GM12873 (cell line): ENCODE measurements at regions not wholly inside any gene's neighbourhood (a gene's known extent, or its start where the extent isn't known, plus 50 kb on each side); places are given as distances from the start of the nearest gene placed in this dataset.

Experiments
- TF ChIP-seq, protein P1 (sequence below): IDR thresholded peaks from 2 replicates; pipeline ENCODE4 v1.5.1; 2012; ENCODE audit warnings: low read depth, mild to moderate bottlenecking, moderate library complexity, low read length, control low read depth; ENCODE audit not compliant: insufficient read depth; ENCODE audit errors: missing control alignments

DNA sequence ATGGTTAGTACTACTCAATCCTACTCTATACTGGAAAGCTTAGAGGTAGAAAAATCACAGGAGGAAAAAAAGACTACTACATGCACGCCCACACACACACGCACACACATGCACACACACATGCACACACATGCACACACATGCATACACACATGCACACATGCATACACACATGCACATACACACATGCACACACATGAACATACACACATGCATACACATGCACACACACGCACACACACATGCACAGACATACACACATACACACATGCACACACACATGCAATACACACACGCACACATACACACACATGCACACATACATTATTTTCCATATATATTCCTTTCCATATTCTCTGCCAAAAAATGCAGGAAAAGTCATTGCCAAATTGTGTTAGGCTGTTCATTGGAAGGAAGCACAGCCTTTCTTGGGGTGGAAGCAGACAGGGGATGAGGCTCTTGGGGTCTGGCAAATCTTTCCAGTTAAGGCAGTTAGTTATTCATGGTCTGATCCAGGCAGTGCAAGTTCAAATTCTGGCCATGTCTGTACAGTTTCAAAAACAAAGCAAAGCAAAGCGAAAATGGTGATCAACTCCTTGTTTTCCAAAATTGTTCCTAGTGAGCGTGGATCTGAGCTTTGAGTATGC lies 187.9 kb upstream of the EGFLAM start:
- TF ChIP-seq, protein P1, sequence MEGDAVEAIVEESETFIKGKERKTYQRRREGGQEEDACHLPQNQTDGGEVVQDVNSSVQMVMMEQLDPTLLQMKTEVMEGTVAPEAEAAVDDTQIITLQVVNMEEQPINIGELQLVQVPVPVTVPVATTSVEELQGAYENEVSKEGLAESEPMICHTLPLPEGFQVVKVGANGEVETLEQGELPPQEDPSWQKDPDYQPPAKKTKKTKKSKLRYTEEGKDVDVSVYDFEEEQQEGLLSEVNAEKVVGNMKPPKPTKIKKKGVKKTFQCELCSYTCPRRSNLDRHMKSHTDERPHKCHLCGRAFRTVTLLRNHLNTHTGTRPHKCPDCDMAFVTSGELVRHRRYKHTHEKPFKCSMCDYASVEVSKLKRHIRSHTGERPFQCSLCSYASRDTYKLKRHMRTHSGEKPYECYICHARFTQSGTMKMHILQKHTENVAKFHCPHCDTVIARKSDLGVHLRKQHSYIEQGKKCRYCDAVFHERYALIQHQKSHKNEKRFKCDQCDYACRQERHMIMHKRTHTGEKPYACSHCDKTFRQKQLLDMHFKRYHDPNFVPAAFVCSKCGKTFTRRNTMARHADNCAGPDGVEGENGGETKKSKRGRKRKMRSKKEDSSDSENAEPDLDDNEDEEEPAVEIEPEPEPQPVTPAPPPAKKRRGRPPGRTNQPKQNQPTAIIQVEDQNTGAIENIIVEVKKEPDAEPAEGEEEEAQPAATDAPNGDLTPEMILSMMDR: no peak

DNA sequence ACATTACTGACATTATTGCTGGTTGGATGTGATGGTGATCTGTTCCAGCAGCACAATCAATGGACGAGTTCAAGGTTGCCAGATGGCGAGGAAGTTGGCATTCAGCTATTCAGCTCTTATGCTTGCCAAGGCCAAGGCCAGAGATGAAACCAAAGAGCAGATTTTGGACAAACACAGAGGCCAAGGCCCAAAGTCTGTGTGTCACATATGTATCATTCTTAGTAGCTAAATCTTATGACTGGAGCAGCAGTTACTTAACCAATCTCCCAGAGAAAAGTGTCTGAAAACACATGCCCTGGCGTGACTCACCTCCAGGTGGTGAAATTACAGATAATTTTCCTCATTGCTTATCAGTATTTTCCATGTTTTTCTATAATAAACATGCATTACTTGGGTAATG lies 189.0 kb upstream of the EGFLAM start:
- TF ChIP-seq, protein P1: no peak

DNA sequence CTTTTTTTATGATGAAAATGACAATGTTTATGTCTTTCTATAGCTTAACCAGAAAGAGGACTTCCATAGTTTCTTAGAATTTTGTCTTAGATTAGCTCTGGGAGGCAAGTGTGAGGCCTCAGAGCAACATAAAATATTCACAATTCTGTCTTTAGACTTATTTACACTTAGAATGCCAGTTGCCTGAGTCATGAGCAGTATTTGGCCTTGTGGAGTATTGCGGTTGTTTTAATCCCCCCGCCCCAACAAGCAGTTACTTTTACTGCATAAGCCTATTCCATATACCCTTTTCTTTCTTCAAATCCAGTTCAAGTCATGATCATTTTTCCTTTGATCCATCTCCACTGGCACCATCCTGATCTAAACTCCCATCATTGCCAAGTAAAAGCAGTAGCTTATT lies 198.0 kb upstream of the EGFLAM start:
- TF ChIP-seq, protein P1: no peak

DNA sequence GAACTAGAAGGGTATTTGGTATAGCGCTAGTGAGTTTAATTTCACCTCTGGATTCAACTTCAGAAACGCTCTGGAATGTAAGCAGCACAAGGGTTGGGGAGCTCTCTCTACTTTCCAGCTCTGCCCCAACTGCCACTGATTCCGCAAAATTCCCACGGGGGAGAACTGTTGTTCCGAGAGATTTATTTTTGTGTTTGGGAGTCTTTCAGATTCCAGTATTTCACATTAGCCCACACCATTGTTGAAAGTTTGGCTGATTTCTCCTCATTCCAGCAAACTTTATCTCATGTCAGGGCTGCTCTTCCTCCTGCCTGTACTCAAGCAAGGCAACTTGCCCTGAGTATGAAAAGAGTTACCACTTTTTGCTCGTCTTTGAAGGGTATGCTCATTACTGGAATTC lies 198.5 kb upstream of the EGFLAM start:
- TF ChIP-seq, protein P1: no peak

DNA sequence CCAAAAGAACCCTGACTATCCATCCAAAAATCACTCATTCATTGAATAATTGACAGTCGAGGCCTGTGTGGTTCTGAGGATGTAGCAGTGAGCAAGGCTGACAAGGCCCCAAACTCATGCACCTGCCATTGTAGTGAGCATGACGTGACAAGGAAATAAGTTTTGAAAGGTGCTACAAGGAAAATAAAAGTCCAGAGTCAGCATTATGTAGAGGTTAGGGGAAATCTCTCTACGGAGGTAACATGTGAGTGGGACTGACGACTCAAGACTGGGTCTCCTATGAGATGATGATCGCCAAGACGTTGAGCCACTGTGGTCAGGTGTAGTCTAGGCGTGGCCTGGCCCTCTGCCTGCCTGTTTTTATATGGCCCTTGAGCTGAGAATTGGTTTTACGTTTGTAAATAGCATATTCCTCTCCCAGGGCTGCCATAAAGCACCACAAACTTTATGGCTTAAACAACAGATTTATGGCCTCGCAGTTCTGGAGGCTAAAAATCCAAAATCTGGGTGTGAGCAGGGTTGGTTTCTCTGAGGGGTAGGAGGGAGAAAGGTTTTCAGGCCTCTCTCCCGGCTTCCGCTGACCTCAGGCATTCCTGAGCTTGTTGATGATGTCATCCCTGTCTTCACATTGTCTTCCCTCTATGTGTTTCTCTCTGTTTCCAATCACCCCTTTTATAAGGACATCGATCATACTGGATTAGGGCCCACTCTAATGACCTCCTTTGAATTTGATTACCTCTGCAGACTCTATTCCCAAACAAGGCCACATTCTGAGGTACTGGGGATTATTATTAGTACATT lies 206.4 kb upstream of the EGFLAM start:
- TF ChIP-seq, protein P1: no peak

DNA sequence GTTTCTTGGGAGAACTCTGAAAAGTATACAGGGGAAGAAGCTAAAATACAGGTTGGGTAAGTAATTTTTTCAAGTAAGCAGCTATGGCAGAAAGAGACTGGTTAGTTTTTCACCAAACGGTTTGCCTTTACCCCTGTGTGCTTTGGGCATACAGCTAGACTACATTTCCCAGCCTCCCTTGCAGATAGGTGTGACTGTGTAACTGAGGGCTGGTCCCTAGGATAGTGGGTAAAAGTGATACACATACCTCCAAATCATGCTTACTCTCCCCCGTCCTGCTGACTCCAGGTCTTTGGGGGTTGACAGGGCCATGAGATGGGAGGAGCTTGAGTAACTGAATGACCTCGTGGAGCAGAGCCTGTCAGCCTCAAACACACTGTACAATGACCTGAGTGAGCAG lies 208.6 kb upstream of the GDNF start:
- TF ChIP-seq, protein P1: no peak

DNA sequence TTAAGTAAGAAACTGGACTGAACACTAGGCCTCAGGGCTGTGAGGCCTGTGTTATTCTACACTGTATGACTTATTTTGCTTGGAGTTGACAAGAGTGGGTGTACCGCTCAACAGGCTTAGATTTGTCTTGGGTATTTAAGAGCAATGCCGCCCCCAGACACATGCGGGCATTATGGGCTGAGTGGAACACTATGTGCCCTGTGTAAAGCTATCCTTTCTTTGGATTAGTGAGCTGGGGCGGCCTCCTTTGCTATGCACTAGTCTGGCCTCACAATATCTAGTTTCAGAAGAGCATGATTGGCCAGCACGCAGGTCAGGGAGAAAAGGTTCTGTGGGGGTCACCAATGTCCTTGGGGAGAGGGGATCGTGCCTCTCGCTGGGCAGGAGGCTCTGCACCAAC lies 206.3 kb upstream of the GDNF start:
- TF ChIP-seq, protein P1: no peak
